ENCODE measurements at regions not wholly inside any gene's neighbourhood (a gene's known extent, or its start where the extent isn't known, plus 50 kb on each side); places are given as distances from the start of the nearest gene placed in this dataset.
"Not testable (repeated sequence)": the region's sequence is repeated elsewhere in the genome, so short reads cannot be mapped to it uniquely, and the experiment has no call there.

DNA sequence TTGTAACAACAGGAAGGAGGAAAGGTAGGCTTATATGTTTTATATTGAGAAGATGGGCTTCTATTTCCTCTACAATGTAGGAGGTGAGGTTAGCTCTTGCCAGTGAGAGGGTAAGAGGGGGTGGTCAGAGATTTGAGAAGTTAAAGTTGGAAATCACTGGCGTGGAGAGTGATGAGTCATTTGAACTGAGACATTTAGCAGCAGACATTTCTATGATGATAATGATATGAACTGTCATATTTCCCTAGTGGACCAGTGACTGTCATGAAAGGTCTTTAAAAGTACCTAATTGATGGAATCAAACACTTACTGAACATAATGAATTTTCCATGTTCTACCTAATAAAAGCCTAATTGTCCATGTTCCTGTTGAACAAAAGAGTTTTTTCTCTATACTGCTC, 126.1 kb downstream of the FAM161A start:
- Histone ChIP-seq H3K9me3 (ENCODE audit: insufficient read depth, low read length) (no peaks in the 10 kb centered on the region), H3K9me2 (replicated peaks; ENCODE audit: insufficient read depth, low read length) (no peaks in the 10 kb centered on the region), H3K9ac (ENCODE audit: low read length) (no peak overlapping the region), H3K27ac (ENCODE audit: low read depth, low read length) (no peak overlapping the region), H3K4me3 (ENCODE audit: insufficient read depth, low read length, poor library complexity, severe bottlenecking) (no peak overlapping the region), H3K36me3 (ENCODE audit: low read length) (no peaks in the 10 kb centered on the region), H3K4me2 (ENCODE audit: low read depth, low read length, poor library complexity, severe bottlenecking) (no peak overlapping the region), H3K27me3 (ENCODE audit: low read length) (no peaks in the 10 kb centered on the region), H2AFZ (ENCODE audit: low read depth, low read length, severe bottlenecking) (no peak overlapping the region), H3K79me2 (ENCODE audit: insufficient read depth, low read length) (no peaks in the 10 kb centered on the region), H4K20me1 (ENCODE audit: low read depth, low read length) (no peaks in the 10 kb centered on the region), H3F3A (ENCODE audit: insufficient read depth) (no peaks in the 10 kb centered on the region)
- no peak for TF ChIP-seq CTCF (IDR thresholded peaks at IDR 0.05; ENCODE audit: insufficient read depth, low read length, poor library complexity, severe bottlenecking)
- TF ChIP-seq EZH2phosphoT487 (conservative IDR thresholded peaks at IDR 0.05; ENCODE audit: low read length), result no peak

- Histone ChIP-seq H4K20me1 (ENCODE audit: low read depth, low read length) (no peaks in the 10 kb centered on the region), H3K36me3 (ENCODE audit: low read length) (no peaks in the 10 kb centered on the region), H3K79me2 (ENCODE audit: insufficient read depth, low read length) (no peaks in the 10 kb centered on the region), H3K27ac (ENCODE audit: low read depth, low read length) (no peak overlapping the region), H3K4me2 (ENCODE audit: low read depth, low read length, poor library complexity, severe bottlenecking) (no peak overlapping the region), H3K9me3 (ENCODE audit: insufficient read depth, low read length) (no peaks in the 10 kb centered on the region), H3K27me3 (ENCODE audit: low read length) (no peaks in the 10 kb centered on the region), H3F3A (ENCODE audit: insufficient read depth) (no peaks in the 10 kb centered on the region), H3K4me3 (ENCODE audit: insufficient read depth, low read length, poor library complexity, severe bottlenecking) (no peak overlapping the region), H3K9me2 (replicated peaks; ENCODE audit: insufficient read depth, low read length) (no peaks in the 10 kb centered on the region), H3K9ac (ENCODE audit: low read length) (no peak overlapping the region), H2AFZ (ENCODE audit: low read depth, low read length, severe bottlenecking) (no peak overlapping the region)
- no peak for TF ChIP-seq EZH2phosphoT487 (conservative IDR thresholded peaks at IDR 0.05; ENCODE audit: low read length)
- TF ChIP-seq CTCF (IDR thresholded peaks at IDR 0.05; ENCODE audit: insufficient read depth, low read length, poor library complexity, severe bottlenecking), result no peak
Measured at GRCh38 chr2:61726456-61727209, 127.2 kb downstream of the FAM161A start.

DNA sequence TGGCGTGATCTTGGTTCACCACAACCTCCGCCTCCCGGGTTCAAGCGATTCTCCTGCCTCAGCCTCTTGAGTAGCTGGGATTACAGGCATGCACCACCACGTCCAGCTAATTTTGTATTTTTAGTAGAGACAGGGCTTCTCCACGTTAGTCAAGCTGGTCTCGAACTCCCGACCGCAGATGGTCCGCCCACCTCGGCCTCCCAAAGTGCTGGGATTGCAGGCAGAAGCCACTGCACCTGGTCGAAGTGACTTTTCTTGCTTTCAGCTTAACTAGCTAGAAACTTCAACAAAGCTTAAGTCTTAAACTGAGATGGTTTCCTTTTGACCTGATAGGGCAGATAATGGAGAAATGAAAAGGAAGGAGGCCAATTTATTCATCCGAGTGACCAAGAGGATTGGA, 130.5 kb downstream of the FAM161A start:
- not testable (repeated sequence) for H3K9me3 ChIP-seq (ENCODE audit: insufficient read depth, low read length); H3F3A ChIP-seq (ENCODE audit: insufficient read depth); H3K36me3 ChIP-seq (ENCODE audit: low read length); H2AFZ ChIP-seq (ENCODE audit: low read depth, low read length, severe bottlenecking); H3K4me3 ChIP-seq (ENCODE audit: insufficient read depth, low read length, poor library complexity, severe bottlenecking); H4K20me1 ChIP-seq (ENCODE audit: low read depth, low read length); H3K9ac ChIP-seq (ENCODE audit: low read length); H3K79me2 ChIP-seq (ENCODE audit: insufficient read depth, low read length); H3K27me3 ChIP-seq (ENCODE audit: low read length); H3K27ac ChIP-seq (ENCODE audit: low read depth, low read length); H3K4me2 ChIP-seq (ENCODE audit: low read depth, low read length, poor library complexity, severe bottlenecking); H3K9me2 ChIP-seq (replicated peaks; ENCODE audit: insufficient read depth, low read length)

- TF ChIP-seq EZH2phosphoT487 (conservative IDR thresholded peaks at IDR 0.05; ENCODE audit: low read length), result no peak
- no peak for TF ChIP-seq CTCF (IDR thresholded peaks at IDR 0.05; ENCODE audit: insufficient read depth, low read length, poor library complexity, severe bottlenecking)
- no peaks in the 10 kb centered on the region for H3K79me2 ChIP-seq (ENCODE audit: insufficient read depth, low read length)
- H3K36me3 ChIP-seq (ENCODE audit: low read length), result no peaks in the 10 kb centered on the region
- no peaks in the 10 kb centered on the region for H3F3A ChIP-seq (ENCODE audit: insufficient read depth)
- H3K27ac ChIP-seq (ENCODE audit: low read depth, low read length), result no peak overlapping the region
- no peaks in the 10 kb centered on the region for H3K27me3 ChIP-seq (ENCODE audit: low read length)
- H3K4me2 ChIP-seq (ENCODE audit: low read depth, low read length, poor library complexity, severe bottlenecking), result no peak overlapping the region
- H4K20me1 ChIP-seq (ENCODE audit: low read depth, low read length), result no peaks in the 10 kb centered on the region
- H3K4me3 ChIP-seq (ENCODE audit: insufficient read depth, low read length, poor library complexity, severe bottlenecking), result no peak overlapping the region
- H3K9ac ChIP-seq (ENCODE audit: low read length), result no peak overlapping the region
- H3K9me3 ChIP-seq (ENCODE audit: insufficient read depth, low read length), result no peaks in the 10 kb centered on the region
- no peak overlapping the region for H2AFZ ChIP-seq (ENCODE audit: low read depth, low read length, severe bottlenecking)
- no peaks in the 10 kb centered on the region for H3K9me2 ChIP-seq (replicated peaks; ENCODE audit: insufficient read depth, low read length)
Measured at GRCh38 chr2:61722800-61723199, 131.1 kb downstream of the FAM161A start.
